H9 (cell line): ENCODE measurements at regions not wholly inside any gene's neighbourhood (a gene's known extent, or its start where the extent isn't known, plus 50 kb on each side); places are given as distances from the start of the nearest gene placed in this dataset.

Source experiments
- DNase-seq: peaks from one replicate; pipeline ENCODE4 v3.0.0-alpha.2; 2017
- H2AFZ ChIP-seq: one replicate; pipeline ENCODE4 v1.6.1; 2013; ENCODE audit warnings: mild to moderate bottlenecking, low read length, control low read depth, moderate library complexity
- H2AK5ac ChIP-seq: 2 replicates; pipeline ENCODE4 v1.6.1; 2013; ENCODE audit warnings: low read length, control low read depth, mixed read lengths; ENCODE audit not compliant: insufficient read length
- H2BK120ac ChIP-seq: one replicate; pipeline ENCODE4 v1.6.1; 2013; ENCODE audit warnings: low read depth, mild to moderate bottlenecking, low read length, control low read depth, inconsistent platforms; ENCODE audit not compliant: poor library complexity, severe bottlenecking
- H2BK12ac ChIP-seq: 2 replicates; pipeline ENCODE4 v1.6.1; 2013; ENCODE audit warnings: low read length, control low read depth, mixed read lengths, low read depth; ENCODE audit not compliant: insufficient read length
- H2BK15ac ChIP-seq: 2 replicates; pipeline ENCODE4 v1.6.1; 2013; ENCODE audit warnings: low read depth, low read length, control low read depth
- H2BK20ac ChIP-seq: one replicate; pipeline ENCODE4 v1.6.1; 2013; ENCODE audit warnings: low read depth, mild to moderate bottlenecking, low read length, control low read depth, inconsistent platforms; ENCODE audit not compliant: poor library complexity, severe bottlenecking
- H2BK5ac ChIP-seq: 2 replicates; pipeline ENCODE4 v1.6.1; 2013; ENCODE audit warnings: low read length, control low read depth, mixed read lengths; ENCODE audit not compliant: insufficient read length
- H3K14ac ChIP-seq: 2 replicates; pipeline ENCODE4 v1.6.1; 2013; ENCODE audit warnings: low read length, control low read depth; ENCODE audit not compliant: insufficient read depth
- H3K18ac ChIP-seq: 2 replicates; pipeline ENCODE4 v1.6.1; 2013; ENCODE audit warnings: low read depth, mild to moderate bottlenecking, mixed read lengths, low read length, control low read depth; ENCODE audit not compliant: insufficient read length
- H3K23ac ChIP-seq: 2 replicates; pipeline ENCODE4 v1.6.1; 2013; ENCODE audit warnings: low read length, control low read depth, mixed read lengths, low read depth; ENCODE audit not compliant: insufficient read length
- H3K23me2 ChIP-seq: 2 replicates; pipeline ENCODE4 v1.6.1; 2013; ENCODE audit warnings: low read depth, mild to moderate bottlenecking, mixed read lengths, low read length, control low read depth; ENCODE audit not compliant: insufficient read length, poor library complexity, severe bottlenecking
- H3K27ac ChIP-seq: 2 replicates; pipeline ENCODE4 v1.5.1; 2013; ENCODE audit warnings: low read length, control low read depth, mixed read lengths, low read depth; ENCODE audit not compliant: insufficient read length
- H3K27me3 ChIP-seq: 2 replicates; pipeline ENCODE4 v1.6.1; 2013; ENCODE audit warnings: low read length, control low read depth, inconsistent platforms; ENCODE audit not compliant: insufficient read depth
- H3K4ac ChIP-seq: 2 replicates; pipeline ENCODE4 v1.6.1; 2013; ENCODE audit warnings: low read depth, mild to moderate bottlenecking, control low read depth, inconsistent platforms, low read length, moderate library complexity
- H3K4me1 ChIP-seq: 2 replicates; pipeline ENCODE4 v1.6.1; 2013; ENCODE audit warnings: low read length, control low read depth, inconsistent platforms; ENCODE audit not compliant: insufficient read depth
- H3K4me2 ChIP-seq: 2 replicates; pipeline ENCODE4 v1.6.1; 2013; ENCODE audit warnings: low read length, control low read depth, mixed read lengths; ENCODE audit not compliant: insufficient read length, insufficient read depth
- H3K56ac ChIP-seq: 2 replicates; pipeline ENCODE4 v1.6.1; 2013; ENCODE audit warnings: low read depth, mild to moderate bottlenecking, mixed read lengths, low read length, control low read depth; ENCODE audit not compliant: insufficient read length
- H3K79me1 ChIP-seq: 2 replicates; pipeline ENCODE4 v1.6.1; 2013; ENCODE audit warnings: low read depth, mild to moderate bottlenecking, moderate library complexity, low read length, control low read depth, inconsistent platforms; ENCODE audit not compliant: insufficient read depth, poor library complexity, severe bottlenecking
- H3K79me2 ChIP-seq: 2 replicates; pipeline ENCODE4 v1.6.1; 2013; ENCODE audit warnings: low read length, control low read depth, inconsistent platforms; ENCODE audit not compliant: insufficient read depth
- H3K9ac ChIP-seq: 2 replicates; pipeline ENCODE4 v1.6.1; 2013; ENCODE audit warnings: low read length, control low read depth, mixed read lengths; ENCODE audit not compliant: insufficient read length; ENCODE audit errors: extremely low read depth
- H3K9me3 ChIP-seq: one replicate; pipeline ENCODE4 v1.6.1; 2013; ENCODE audit warnings: low read depth, low read length, inconsistent platforms; ENCODE audit not compliant: control insufficient read depth
- H3T11ph ChIP-seq: one replicate; pipeline ENCODE4 v1.6.1; 2013; ENCODE audit warnings: mild to moderate bottlenecking, low read length, control low read depth, inconsistent platforms
- H4K20me1 ChIP-seq: one replicate; pipeline ENCODE4 v1.6.1; 2013; ENCODE audit not compliant: control insufficient read depth, insufficient read length, insufficient read depth
- H4K5ac ChIP-seq: 2 replicates; pipeline ENCODE4 v1.6.1; 2013; ENCODE audit warnings: low read depth, mild to moderate bottlenecking, mixed read lengths, low read length, control low read depth; ENCODE audit not compliant: insufficient read length
- H4K8ac ChIP-seq: replicated peaks from 2 replicates; pipeline ENCODE4 v1.6.1; 2013; ENCODE audit warnings: low read length, control low read depth, mixed read lengths, low read depth; ENCODE audit not compliant: insufficient read length
- H4K91ac ChIP-seq: 2 replicates; pipeline ENCODE4 v1.6.1; 2013; ENCODE audit warnings: low read depth, mild to moderate bottlenecking, moderate library complexity, mixed read lengths, low read length, control low read depth; ENCODE audit not compliant: insufficient read length
- H3K27ac Mint-ChIP-seq, 3 experiments: 2 replicates in 2 of 3; 3 replicates in 1 of 3; pipeline ENCODE4 v1.8.0; 2020 to 2021; ENCODE audit warnings: mixed read lengths in 3 of 3, mild to moderate bottlenecking in 1 of 3, moderate library complexity in 1 of 3
- H3K27me3 Mint-ChIP-seq: 2 replicates; pipeline ENCODE4 v1.8.0; 2021; ENCODE audit warnings: low read depth, mild to moderate bottlenecking, moderate library complexity, mixed read lengths
- H3K36me3 Mint-ChIP-seq, 3 experiments: 2 replicates in 2 of 3; 3 replicates in 1 of 3; pipeline ENCODE4 v1.8.0; 2020 to 2021; ENCODE audit warnings: low read depth in 3 of 3, mixed read lengths in 3 of 3; ENCODE audit not compliant: insufficient read depth in 1 of 3
- H3K4me1 Mint-ChIP-seq, 2 experiments: 2 replicates each; pipeline ENCODE4 v1.8.0; 2020; ENCODE audit warnings: mixed read lengths in 2 of 2
- H3K4me3 Mint-ChIP-seq, 2 experiments: 2 replicates in 1 of 2; 3 replicates in 1 of 2; pipeline ENCODE4 v1.8.0; 2020 to 2021; ENCODE audit warnings: mild to moderate bottlenecking in 2 of 2, mixed read lengths in 2 of 2, moderate library complexity in 1 of 2
- H3K9me3 Mint-ChIP-seq, 2 experiments: 2 replicates in 1 of 2; 3 replicates in 1 of 2; pipeline ENCODE4 v1.8.0; 2020; ENCODE audit warnings: mild to moderate bottlenecking in 2 of 2, mixed read lengths in 2 of 2, moderate library complexity in 1 of 2
- WGBS: extraction: QIAGEN DNeasy Blood & Tissue Kit; methylation state at CpG from one replicate; pipeline ENCODE4 v1.1.7; 2013; ENCODE audit warnings: missing lambda C conversion rate, low lambda C conversion rate, mixed read lengths; ENCODE audit not compliant: insufficient read length; ENCODE audit errors: extremely low coverage; 5-methylcytosine and 5-hydroxymethylcytosine counted together
- TF ChIP-seq, protein P1 (sequence below): fragments of 200-600 bp; sonication (generic); conservative IDR thresholded peaks from 3 replicates; pipeline ENCODE4 v1.8.0; 2021; ENCODE audit warnings: antibody characterized with exemption, mild to moderate bottlenecking

DNA sequence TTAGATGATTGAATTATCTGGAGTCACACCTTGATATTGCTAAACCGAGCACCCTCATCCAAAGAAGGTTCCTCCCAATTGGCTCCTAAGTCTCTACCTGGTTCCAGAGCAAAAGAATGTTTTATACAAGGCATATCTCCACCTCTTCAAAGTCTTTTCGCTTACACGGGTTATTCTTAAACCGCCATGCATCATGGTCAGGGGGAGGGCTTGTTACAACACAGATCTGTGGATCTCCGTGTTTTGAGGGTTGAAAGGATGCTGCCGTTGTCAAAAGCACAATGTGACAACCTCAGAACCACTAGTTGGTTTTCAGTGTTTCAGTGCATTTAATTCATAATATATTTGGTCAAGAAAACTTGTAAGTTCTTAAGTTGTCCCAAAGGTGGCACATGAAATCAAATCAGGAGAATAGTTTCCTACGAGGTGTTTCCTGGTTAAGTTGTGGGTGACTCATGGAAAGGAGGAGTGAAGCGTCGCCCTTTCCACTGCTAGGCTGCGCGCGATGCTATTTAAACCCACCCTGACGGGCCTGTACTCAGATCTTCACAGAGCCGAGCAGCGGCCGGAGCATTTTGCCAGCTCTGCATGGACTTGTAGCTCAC lies 1531.6 kb upstream of the TPTE start:
- no peaks in the 10 kb centered on the region for H3K4me1 ChIP-seq
- H3K18ac ChIP-seq = no peak overlapping the region
- no peak overlapping the region for H3K9ac ChIP-seq
- H3K4me3 Mint-ChIP-seq = no peak overlapping the region
- no peaks in the 10 kb centered on the region for H4K20me1 ChIP-seq
- no peak overlapping the region for H3K56ac ChIP-seq
- WGBS = no CpG with 5 or more reads among the region's 16 CpGs
- H3K4ac ChIP-seq = no peak overlapping the region
- no peak overlapping the region for H2BK120ac ChIP-seq
- H3K23me2 ChIP-seq = peaks cover 4% of the 10 kb centered on the region
- TF ChIP-seq, protein P1, sequence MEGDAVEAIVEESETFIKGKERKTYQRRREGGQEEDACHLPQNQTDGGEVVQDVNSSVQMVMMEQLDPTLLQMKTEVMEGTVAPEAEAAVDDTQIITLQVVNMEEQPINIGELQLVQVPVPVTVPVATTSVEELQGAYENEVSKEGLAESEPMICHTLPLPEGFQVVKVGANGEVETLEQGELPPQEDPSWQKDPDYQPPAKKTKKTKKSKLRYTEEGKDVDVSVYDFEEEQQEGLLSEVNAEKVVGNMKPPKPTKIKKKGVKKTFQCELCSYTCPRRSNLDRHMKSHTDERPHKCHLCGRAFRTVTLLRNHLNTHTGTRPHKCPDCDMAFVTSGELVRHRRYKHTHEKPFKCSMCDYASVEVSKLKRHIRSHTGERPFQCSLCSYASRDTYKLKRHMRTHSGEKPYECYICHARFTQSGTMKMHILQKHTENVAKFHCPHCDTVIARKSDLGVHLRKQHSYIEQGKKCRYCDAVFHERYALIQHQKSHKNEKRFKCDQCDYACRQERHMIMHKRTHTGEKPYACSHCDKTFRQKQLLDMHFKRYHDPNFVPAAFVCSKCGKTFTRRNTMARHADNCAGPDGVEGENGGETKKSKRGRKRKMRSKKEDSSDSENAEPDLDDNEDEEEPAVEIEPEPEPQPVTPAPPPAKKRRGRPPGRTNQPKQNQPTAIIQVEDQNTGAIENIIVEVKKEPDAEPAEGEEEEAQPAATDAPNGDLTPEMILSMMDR = no peak
- H2BK5ac ChIP-seq = no peak overlapping the region
- H3T11ph ChIP-seq = no peak overlapping the region
- peaks cover 63 to 64% of the 10 kb centered on the region in 2 experiments for H3K9me3 Mint-ChIP-seq
- H4K5ac ChIP-seq = no peak overlapping the region
- no peak overlapping the region for H3K14ac ChIP-seq
- peaks cover 41 to 58% (median 45%) of the 10 kb centered on the region in 3 experiments for H3K36me3 Mint-ChIP-seq
- H3K27ac ChIP-seq = no peak overlapping the region
- no peaks in the 10 kb centered on the region for H3K79me1 ChIP-seq
- no peaks in the 10 kb centered on the region for H3K4me1 Mint-ChIP-seq
- H2BK15ac ChIP-seq = no peak overlapping the region
- no peak overlapping the region for H2AFZ ChIP-seq
- H2AK5ac ChIP-seq = no peak overlapping the region
- no peaks in the 10 kb centered on the region for H3K27me3 ChIP-seq
- H2BK20ac ChIP-seq = no peak overlapping the region
- H3K27ac Mint-ChIP-seq = no peak overlapping the region
- H3K9me3 ChIP-seq = peaks cover 64% of the 10 kb centered on the region
- no peak overlapping the region for H4K91ac ChIP-seq
- H3K27me3 Mint-ChIP-seq = peaks cover 11% of the 10 kb centered on the region
- no peaks in the 10 kb centered on the region for H3K79me2 ChIP-seq
- no peak overlapping the region for H2BK12ac ChIP-seq
- no peak for DNase-seq
- H3K4me2 ChIP-seq = no peak overlapping the region
- no peak overlapping the region for H3K23ac ChIP-seq
- H4K8ac ChIP-seq = no peak overlapping the region
